Mesenchymal stem cell (in vitro differentiated cells and primary cell): ENCODE measurements at regions not wholly inside any gene's neighbourhood (a gene's known extent, or its start where the extent isn't known, plus 50 kb on each side); places are given as distances from the start of the nearest gene placed in this dataset.

Source experiments
- DNase-seq: peaks from one replicate; pipeline ENCODE4 v3.0.0-alpha.2; 2013
- H2AFZ ChIP-seq: one replicate; pipeline ENCODE4 v1.6.1; 2013; ENCODE audit warnings: low read depth, mild to moderate bottlenecking, control low read depth, inconsistent platforms, low read length, moderate library complexity
- H2AK5ac ChIP-seq: 2 replicates; pipeline ENCODE4 v1.6.1; 2013; ENCODE audit warnings: low read length, moderate library complexity, mild to moderate bottlenecking, inconsistent platforms; ENCODE audit not compliant: severe bottlenecking
- H2BK120ac ChIP-seq: one replicate; pipeline ENCODE4 v1.6.1; 2013; ENCODE audit warnings: low read depth, mild to moderate bottlenecking, inconsistent platforms, low read length, moderate library complexity
- H2BK12ac ChIP-seq, 2 experiments: one replicate each; pipeline ENCODE4 v1.6.1; 2013; ENCODE audit warnings: inconsistent platforms in 2 of 2, low read length in 2 of 2, mild to moderate bottlenecking in 2 of 2, moderate library complexity in 2 of 2, control low read depth in 1 of 2
- H2BK15ac ChIP-seq: one replicate; pipeline ENCODE4 v1.6.1; 2013; ENCODE audit warnings: mild to moderate bottlenecking, low read depth, inconsistent platforms; ENCODE audit not compliant: poor library complexity, severe bottlenecking
- H2BK5ac ChIP-seq: 2 replicates; pipeline ENCODE4 v1.6.1; 2013; ENCODE audit warnings: low read depth, mild to moderate bottlenecking, low read length, control low read depth, inconsistent platforms; ENCODE audit not compliant: poor library complexity, severe bottlenecking
- H3K14ac ChIP-seq, 2 experiments: one replicate each; pipeline ENCODE4 v1.6.1; 2013; ENCODE audit warnings: inconsistent platforms in 2 of 2, low read length in 2 of 2, control low read depth in 1 of 2, mild to moderate bottlenecking in 1 of 2, moderate library complexity in 1 of 2
- H3K18ac ChIP-seq, 2 experiments: one replicate each; pipeline ENCODE4 v1.6.1; 2013; ENCODE audit warnings: inconsistent platforms in 2 of 2, low read length in 2 of 2, control low read depth in 1 of 2, low read depth in 1 of 2, mild to moderate bottlenecking in 1 of 2
- H3K23ac ChIP-seq, 2 experiments: one replicate each; pipeline ENCODE4 v1.6.1; 2013; ENCODE audit warnings: inconsistent platforms in 2 of 2, low read length in 2 of 2, mild to moderate bottlenecking in 2 of 2, moderate library complexity in 2 of 2, control low read depth in 1 of 2
- H3K27ac ChIP-seq: 2 replicates; pipeline ENCODE4 v1.5.1; 2013; ENCODE audit warnings: mild to moderate bottlenecking, moderate library complexity, low read length, control low read depth, inconsistent platforms; ENCODE audit not compliant: poor library complexity, severe bottlenecking
- H3K27me3 ChIP-seq, 2 experiments: 2 replicates each; pipeline versions ENCODE4 v1.6.1 to v1.7.0; 2013; ENCODE audit warnings: low read length in 2 of 2, mild to moderate bottlenecking in 2 of 2, moderate library complexity in 2 of 2, control low read depth in 1 of 2, inconsistent platforms in 1 of 2; ENCODE audit not compliant: control insufficient read depth in 1 of 2, insufficient read depth in 1 of 2
- H3K36me3 ChIP-seq, 2 experiments: 2 replicates each; pipeline versions ENCODE4 v1.6.1 to v1.7.0; 2013; ENCODE audit warnings: low read length in 2 of 2, control low read depth in 1 of 2, inconsistent platforms in 1 of 2, low read depth in 1 of 2, mild to moderate bottlenecking in 1 of 2; ENCODE audit not compliant: insufficient read depth in 2 of 2, control insufficient read depth in 1 of 2
- H3K4ac ChIP-seq, 2 experiments: one replicate each; pipeline ENCODE4 v1.6.1; 2013; ENCODE audit warnings: inconsistent platforms in 2 of 2, low read length in 2 of 2, mild to moderate bottlenecking in 2 of 2, moderate library complexity in 2 of 2, control low read depth in 1 of 2, low read depth in 1 of 2
- H3K4me1 ChIP-seq: 2 replicates; pipeline ENCODE4 v1.6.1; 2013; ENCODE audit warnings: low read depth, low read length, control low read depth; ENCODE audit not compliant: control insufficient read depth, insufficient read depth
- H3K4me2 ChIP-seq: 2 replicates; pipeline ENCODE4 v1.6.1; 2013; ENCODE audit warnings: low read length, mild to moderate bottlenecking, inconsistent platforms; ENCODE audit not compliant: poor library complexity, severe bottlenecking
- H3K4me3 ChIP-seq, 2 experiments: 2 replicates each; pipeline versions ENCODE4 v1.5.1 to v1.7.0; 2013; ENCODE audit warnings: low read length in 2 of 2, mild to moderate bottlenecking in 2 of 2, control low read depth in 1 of 2, low read depth in 1 of 2; ENCODE audit not compliant: insufficient read depth in 1 of 2
- H3K79me1 ChIP-seq: replicated peaks from 2 replicates; pipeline ENCODE4 v1.6.1; 2013; ENCODE audit warnings: mild to moderate bottlenecking, control low read depth, low read length, inconsistent platforms; ENCODE audit not compliant: poor library complexity, severe bottlenecking
- H3K9ac ChIP-seq: 2 replicates; pipeline ENCODE4 v1.7.0; 2013; ENCODE audit warnings: mild to moderate bottlenecking, low read length, moderate library complexity
- H3K9me3 ChIP-seq: 2 replicates; pipeline ENCODE4 v1.7.0; 2013; ENCODE audit warnings: mild to moderate bottlenecking, low read length; ENCODE audit not compliant: control insufficient read depth
- H4K8ac ChIP-seq: one replicate; pipeline ENCODE4 v1.6.1; 2013; ENCODE audit warnings: inconsistent platforms, mild to moderate bottlenecking, low read length, moderate library complexity
- H4K91ac ChIP-seq: one replicate; pipeline ENCODE4 v1.6.1; 2013; ENCODE audit warnings: mild to moderate bottlenecking, low read length, inconsistent platforms
- WGBS: methylation state at CpG from one replicate; pipeline ENCODE4 v1.1.7; 2013; ENCODE audit warnings: mixed read lengths; 5-methylcytosine and 5-hydroxymethylcytosine counted together

GRCh38 chr7:395643-396042, 105.7 kb downstream of the FOXL3 start:
- no peak overlapping the region for H3K14ac ChIP-seq
- no peaks in the 10 kb centered on the region for H3K36me3 ChIP-seq
- no peak overlapping the region for H2AFZ ChIP-seq
- DNase-seq: no peak
- no peak overlapping the region for H3K4me2 ChIP-seq
- H2BK12ac ChIP-seq: no peak overlapping the region
- H2BK15ac ChIP-seq: no peak overlapping the region
- H2AK5ac ChIP-seq: no peak overlapping the region
- no peak overlapping the region for H4K8ac ChIP-seq
- H4K91ac ChIP-seq: no peak overlapping the region
- H3K79me1 ChIP-seq: no peaks in the 10 kb centered on the region
- no peak overlapping the region for H3K4me3 ChIP-seq
- H3K27ac ChIP-seq: no peak overlapping the region
- H3K4me1 ChIP-seq: peaks cover 4% of the 10 kb centered on the region
- no peak overlapping the region for H3K9ac ChIP-seq
- no peak overlapping the region for H2BK120ac ChIP-seq
- H3K27me3 ChIP-seq: peaks cover 0 to 7% of the 10 kb centered on the region in 2 experiments
- no peak overlapping the region for H3K4ac ChIP-seq
- H3K18ac ChIP-seq: no peak overlapping the region
- H2BK5ac ChIP-seq: no peak overlapping the region
- no peak overlapping the region for H3K23ac ChIP-seq
- peaks cover 57% of the 10 kb centered on the region for H3K9me3 ChIP-seq

DNA sequence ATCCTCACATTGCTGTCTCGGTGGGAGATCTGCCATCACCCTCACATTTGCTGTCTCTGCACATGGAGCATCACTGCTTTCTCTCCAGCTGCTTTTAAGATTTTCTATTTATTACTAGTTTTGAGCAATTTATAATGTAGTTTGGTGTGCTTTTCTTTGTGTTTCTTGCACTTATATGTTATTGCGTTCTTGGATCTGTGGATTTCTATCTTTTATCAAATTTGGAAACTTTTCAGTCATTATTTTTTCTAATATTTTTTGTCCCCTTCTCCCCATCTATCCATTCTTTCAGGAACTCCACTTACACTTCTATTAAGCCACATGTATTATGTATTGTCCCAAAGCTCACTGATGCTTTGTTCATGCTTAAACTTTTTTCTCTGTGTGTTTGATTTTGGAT, 108.9 kb downstream of the FOXL3 start:
- no peak overlapping the region for H3K9ac ChIP-seq
- H4K91ac ChIP-seq: peak overlapping the region; percentile 12
- no peak overlapping the region for H2BK15ac ChIP-seq
- no peak overlapping the region for H2AFZ ChIP-seq
- H3K4ac ChIP-seq: no peak overlapping the region
- H3K23ac ChIP-seq: no peak overlapping the region
- H3K18ac ChIP-seq: no peak overlapping the region
- H3K27ac ChIP-seq: no peak overlapping the region
- H3K9me3 ChIP-seq: peaks cover 54% of the 10 kb centered on the region
- no peak overlapping the region for H2BK5ac ChIP-seq
- no peak overlapping the region for H2BK12ac ChIP-seq
- no peak overlapping the region for H4K8ac ChIP-seq
- 100% methylated on average over 1 of the region's 2 CpGs for WGBS
- H3K14ac ChIP-seq: no peak overlapping the region
- H3K27me3 ChIP-seq: peaks cover 4 to 7% of the 10 kb centered on the region in 2 experiments
- no peak overlapping the region for H3K4me2 ChIP-seq
- no peaks in the 10 kb centered on the region for H3K79me1 ChIP-seq
- H3K4me3 ChIP-seq: no peak overlapping the region
- H2BK120ac ChIP-seq: no peak overlapping the region
- H3K36me3 ChIP-seq: no peaks in the 10 kb centered on the region
- H3K4me1 ChIP-seq: peaks cover 1% of the 10 kb centered on the region
- DNase-seq: no peak
- no peak overlapping the region for H2AK5ac ChIP-seq

DNA sequence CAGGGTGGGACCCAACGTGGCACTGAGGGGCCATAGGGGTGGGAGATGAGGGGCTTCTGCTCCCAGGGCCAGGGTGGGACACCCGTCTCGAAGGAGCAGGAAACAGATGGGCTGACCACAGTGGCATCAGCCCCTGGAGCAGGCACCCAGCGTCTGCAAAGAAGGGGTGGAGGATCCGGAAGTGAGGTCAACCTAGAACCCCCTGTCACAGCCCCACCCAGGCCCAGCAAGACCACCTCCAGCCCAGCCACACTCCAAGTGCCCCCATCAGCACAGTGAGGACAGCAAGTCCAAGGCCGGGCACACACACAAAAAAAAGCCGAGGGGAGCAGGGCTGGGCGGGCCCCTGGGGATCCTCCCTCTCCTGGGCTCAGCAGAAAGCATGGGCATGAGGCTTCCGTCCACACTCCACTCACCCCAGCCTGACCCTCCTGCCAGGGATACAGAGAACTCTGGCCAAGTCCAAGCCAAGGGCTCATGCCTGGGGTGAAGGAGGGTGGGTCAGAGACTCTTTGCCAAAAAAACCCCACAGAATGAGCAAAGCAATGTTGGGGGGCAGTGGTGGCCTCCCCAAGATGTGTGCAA, 111.0 kb downstream of the FOXL3 start:
- no peak overlapping the region for H3K27ac ChIP-seq
- H2BK5ac ChIP-seq: no peak overlapping the region
- H4K8ac ChIP-seq: no peak overlapping the region
- no peak overlapping the region for H3K4me2 ChIP-seq
- peaks cover 45% of the 10 kb centered on the region for H3K9me3 ChIP-seq
- H3K79me1 ChIP-seq: no peaks in the 10 kb centered on the region
- H3K4ac ChIP-seq: no peak overlapping the region
- no peak overlapping the region for H3K9ac ChIP-seq
- H2BK12ac ChIP-seq: no peak overlapping the region
- WGBS: 78% methylated on average over 6 of the region's 9 CpGs
- H3K14ac ChIP-seq: no peak overlapping the region
- H3K36me3 ChIP-seq: no peaks in the 10 kb centered on the region
- no peak overlapping the region for H2AFZ ChIP-seq
- no peak for DNase-seq
- peaks cover 4 to 22% of the 10 kb centered on the region in 2 experiments for H3K27me3 ChIP-seq
- H2BK120ac ChIP-seq: no peak overlapping the region
- no peak overlapping the region for H2BK15ac ChIP-seq
- H3K4me3 ChIP-seq: peak overlapping the region in 1 of 2 experiments; percentile 14
- no peak overlapping the region for H2AK5ac ChIP-seq
- no peak overlapping the region for H3K18ac ChIP-seq
- H3K4me1 ChIP-seq: peaks cover 1% of the 10 kb centered on the region
- no peak overlapping the region for H3K23ac ChIP-seq
- no peak overlapping the region for H4K91ac ChIP-seq

GRCh38 chr7:401495-401894, 111.5 kb downstream of the FOXL3 start:
- Histone ChIP-seq H3K14ac (no peak overlapping the region), H3K4me2 (no peak overlapping the region), H4K8ac (no peak overlapping the region), H3K27me3 (peaks cover 4 to 27% of the 10 kb centered on the region in 2 experiments), H3K9ac (no peak overlapping the region), H2AFZ (no peak overlapping the region), H2BK120ac (no peak overlapping the region), H3K18ac (no peak overlapping the region), H2AK5ac (no peak overlapping the region), H3K4ac (no peak overlapping the region), H2BK15ac (no peak overlapping the region), H2BK5ac (no peak overlapping the region), H2BK12ac (no peak overlapping the region), H3K23ac (no peak overlapping the region), H3K4me3 (peak overlapping the region in 1 of 2 experiments; percentile 14), H3K9me3 (peaks cover 40% of the 10 kb centered on the region), H3K79me1 (no peaks in the 10 kb centered on the region), H3K36me3 (no peaks in the 10 kb centered on the region), H4K91ac (no peak overlapping the region), H3K4me1 (peaks cover 1% of the 10 kb centered on the region), H3K27ac (no peak overlapping the region)
- no peak for DNase-seq
- WGBS: 85% methylated on average over 11 of the region's 11 CpGs
